ENCODE measurements at regions not wholly inside any gene's neighbourhood (a gene's known extent, or its start where the extent isn't known, plus 50 kb on each side); places are given as distances from the start of the nearest gene placed in this dataset.

DNA sequence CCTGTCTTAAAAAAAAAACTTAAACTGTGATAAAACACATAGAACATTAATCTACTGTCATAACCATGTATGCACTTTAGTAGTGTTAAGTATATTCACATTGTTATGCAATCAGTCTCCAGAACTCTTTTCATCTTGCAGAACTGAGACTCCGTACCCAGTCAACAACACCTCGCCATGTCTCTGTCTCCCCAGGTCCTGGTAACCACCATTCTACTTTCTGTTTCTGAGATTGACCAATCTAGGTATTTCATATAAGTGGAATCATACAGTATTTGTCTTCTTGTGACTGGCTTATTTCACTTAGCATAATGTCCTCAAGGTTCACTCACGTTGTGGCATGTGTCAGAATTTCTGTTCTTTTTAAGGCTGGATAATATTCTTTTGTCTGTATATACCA, 290.8 kb upstream of the CXCR4 start:
- DNase-seq (ENCODE audit: low read depth), result no peak
- no peak for TF ChIP-seq CTCF (IDR thresholded peaks at IDR 0.05; ENCODE audit: insufficient read depth, low read depth, low read length)
- no peaks in the 10 kb centered on the region for H3K27me3 ChIP-seq (ENCODE audit: control insufficient read depth, insufficient read depth, low read length)
- H3K36me3 ChIP-seq (ENCODE audit: control insufficient read depth, insufficient read depth, low read length), result no peaks in the 10 kb centered on the region
- POLR2A ChIA-PET, result no interaction called here
- no peak overlapping the region for H3K4me3 ChIP-seq (ENCODE audit: low read depth, low read length)
- CTCF ChIA-PET, result interaction anchor here (2.8 kb wide), 1 partner anchor 15 kb away, joined by 9 read pairs; no protein-coding TSS in a partner anchor

DNA sequence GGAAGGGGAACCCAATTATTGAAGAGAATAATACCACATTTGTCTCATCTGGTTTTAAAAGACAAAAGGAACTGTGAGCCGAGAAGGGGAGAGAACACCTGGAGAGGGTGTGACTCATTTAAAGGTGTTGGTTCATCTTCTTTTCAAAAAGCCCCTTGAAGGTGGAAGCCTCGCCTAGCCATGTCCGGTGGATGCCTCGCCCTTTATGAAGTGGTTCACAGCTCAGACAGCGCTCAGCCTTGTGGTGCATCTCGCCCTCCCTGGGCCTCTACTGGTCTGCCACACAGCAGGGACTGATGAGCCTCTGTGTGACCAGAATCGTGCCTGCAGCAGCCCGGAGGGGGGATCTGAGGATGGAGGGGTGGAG, 290.0 kb upstream of the CXCR4 start:
- POLR2A ChIA-PET, result no interaction called here
- no peak for TF ChIP-seq CTCF (IDR thresholded peaks at IDR 0.05; ENCODE audit: insufficient read depth, low read depth, low read length)
- H3K27me3 ChIP-seq (ENCODE audit: control insufficient read depth, insufficient read depth, low read length), result no peaks in the 10 kb centered on the region

GRCh38 chr2:136407117-136407951, 289.4 kb upstream of the CXCR4 start:
- no peak for DNase-seq (ENCODE audit: low read depth)
- ChIA-PET POLR2A (no interaction called here), CTCF (interaction anchor here (0.7 to 2.2 kb wide), 2 partner anchors 11 to 16 kb away, joined by 3 to 8 read pairs; no protein-coding TSS in a partner anchor)
- Histone ChIP-seq H3K36me3 (ENCODE audit: control insufficient read depth, insufficient read depth, low read length) (no peaks in the 10 kb centered on the region), H3K4me3 (ENCODE audit: low read depth, low read length) (no peak overlapping the region), H3K27me3 (ENCODE audit: control insufficient read depth, insufficient read depth, low read length) (no peaks in the 10 kb centered on the region)
- TF ChIP-seq CTCF (IDR thresholded peaks at IDR 0.05; ENCODE audit: insufficient read depth, low read depth, low read length), result no peak

More for the DNA sequence above, 290.0 kb upstream of the CXCR4 start:
- Histone ChIP-seq H3K4me3 (ENCODE audit: low read depth, low read length) (no peak overlapping the region), H3K36me3 (ENCODE audit: control insufficient read depth, insufficient read depth, low read length) (no peaks in the 10 kb centered on the region)
- DNase-seq (ENCODE audit: low read depth), result no peak
- CTCF ChIA-PET, result interaction anchor here (2.2 kb wide), 1 partner anchor 16 kb away, joined by 8 read pairs; no protein-coding TSS in a partner anchor

DNA sequence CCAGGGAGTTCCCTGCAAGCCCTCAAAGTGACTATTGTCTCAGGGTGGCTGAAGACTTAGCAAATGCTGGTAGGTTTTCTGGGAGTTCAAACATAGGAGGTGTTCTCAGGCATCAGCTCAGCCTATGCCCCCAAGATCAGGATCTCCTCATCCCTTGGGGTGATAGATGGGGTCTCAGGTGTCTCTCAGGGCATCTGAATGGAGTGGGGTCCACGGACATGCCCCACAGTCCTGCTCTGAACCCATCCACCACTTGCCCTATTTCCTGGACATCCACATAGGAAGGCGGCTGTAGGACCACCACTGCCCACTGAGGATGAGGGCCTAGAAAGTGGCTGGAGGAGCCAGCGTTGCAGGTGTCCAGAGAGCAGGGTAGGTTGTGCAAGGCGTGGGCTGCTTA, 287.0 kb upstream of the CXCR4 start:
- ChIA-PET CTCF (interaction anchor here (1.1 kb wide), 1 partner anchor 28 kb away, joined by 3 read pairs; no protein-coding TSS in a partner anchor), POLR2A (no interaction called here)
- H3K36me3 ChIP-seq (ENCODE audit: control insufficient read depth, insufficient read depth, low read length), result no peaks in the 10 kb centered on the region
- H3K4me3 ChIP-seq (ENCODE audit: low read depth, low read length), result no peak overlapping the region
- H3K27me3 ChIP-seq (ENCODE audit: control insufficient read depth, insufficient read depth, low read length), result no peaks in the 10 kb centered on the region
- TF ChIP-seq CTCF (IDR thresholded peaks at IDR 0.05; ENCODE audit: insufficient read depth, low read depth, low read length), result no peak
- DNase-seq (ENCODE audit: low read depth), result no peak

DNA sequence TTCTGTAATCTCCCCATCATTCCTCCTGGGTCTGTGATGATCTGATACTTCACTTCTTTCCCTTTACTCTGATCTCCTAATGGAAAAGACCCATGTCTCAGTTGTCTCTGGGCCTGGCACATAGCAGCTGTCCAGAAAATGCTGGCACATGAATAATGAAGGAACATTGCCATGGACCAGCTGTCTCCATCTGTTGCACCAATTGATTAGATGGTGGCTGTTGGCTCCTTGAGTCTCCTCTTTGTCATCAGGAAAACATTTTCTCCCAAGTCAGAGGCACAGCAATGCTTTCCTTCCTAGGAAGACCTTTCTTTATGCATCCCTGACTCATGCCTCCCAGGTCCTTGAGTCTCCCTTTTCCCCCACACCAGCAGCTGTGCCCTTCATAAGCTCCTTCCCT, 286.2 kb upstream of the CXCR4 start:
- Histone ChIP-seq H3K27me3 (ENCODE audit: control insufficient read depth, insufficient read depth, low read length) (no peaks in the 10 kb centered on the region), H3K4me3 (ENCODE audit: low read depth, low read length) (no peak overlapping the region), H3K36me3 (ENCODE audit: control insufficient read depth, insufficient read depth, low read length) (no peaks in the 10 kb centered on the region)
- ChIA-PET CTCF (interaction anchor here (1.1 kb wide), 1 partner anchor 27 kb away, joined by 3 read pairs; no protein-coding TSS in a partner anchor), POLR2A (no interaction called here)
- DNase-seq (ENCODE audit: low read depth), result no peak
- TF ChIP-seq CTCF (IDR thresholded peaks at IDR 0.05; ENCODE audit: insufficient read depth, low read depth, low read length), result no peak
